Inferior parietal cortex (tissue), 1 donor: ENCODE measurements at regions not wholly inside any gene's neighbourhood (a gene's known extent, or its start where the extent isn't known, plus 50 kb on each side); places are given as distances from the start of the nearest gene placed in this dataset.

ENCODE experiments used
- DNase-seq: peaks from one replicate; pipeline ENCODE4 v3.0.0-alpha.2; 2016; ENCODE audit errors: extremely low spot score

GRCh38 chr1:118736322-118736721 lies 251.8 kb downstream of the TBX15 start:
- DNase-seq = no peak

GRCh38 chr1:118717893-118718292 lies 270.2 kb downstream of the TBX15 start:
- DNase-seq = no peak

GRCh38 chr1:118716775-118717174 lies 271.4 kb downstream of the TBX15 start:
- DNase-seq = no peak

GRCh38 chr1:118711356-118711755 lies 276.8 kb downstream of the TBX15 start:
- no peak for DNase-seq

GRCh38 chr1:118698911-118699310 lies 289.2 kb downstream of the TBX15 start:
- DNase-seq = no peak

- DNase-seq = no peak
Observed at GRCh38 chr1:118692143-118692542, 296.0 kb downstream of the TBX15 start.

GRCh38 chr1:118688891-118689290 lies 299.3 kb downstream of the TBX15 start:
- no peak for DNase-seq

GRCh38 chr1:118661769-118662320 lies 326.3 kb downstream of the TBX15 start:
- DNase-seq = no peak

- no peak for DNase-seq
Observed at GRCh38 chr1:118660769-118661168, 327.4 kb downstream of the TBX15 start.

- no peak for DNase-seq
Observed at GRCh38 chr1:118659646-118660045, 328.5 kb downstream of the TBX15 start.

- DNase-seq = no peak
Observed at GRCh38 chr1:118650107-118650807, 337.9 kb downstream of the TBX15 start.

GRCh38 chr1:118649369-118650106 lies 338.6 kb downstream of the TBX15 start:
- no peak for DNase-seq

GRCh38 chr1:118636004-118636403 lies 352.1 kb downstream of the TBX15 start:
- DNase-seq = no peak

GRCh38 chr1:118627435-118627834 lies 360.7 kb downstream of the TBX15 start:
- DNase-seq = no peak

GRCh38 chr1:118621839-118622238 lies 366.3 kb downstream of the TBX15 start:
- DNase-seq = no peak

- DNase-seq = no peak
Observed at GRCh38 chr1:118618618-118619340, 369.4 kb downstream of the TBX15 start.

- no peak for DNase-seq
Observed at GRCh38 chr1:118617916-118618315, 370.2 kb downstream of the TBX15 start.

- DNase-seq = no peak
Observed at GRCh38 chr1:118615066-118615465, 373.1 kb downstream of the TBX15 start.

- DNase-seq = no peak
Observed at GRCh38 chr1:118589238-118589846, 398.8 kb downstream of the TBX15 start.

- no peak for DNase-seq
Observed at GRCh38 chr1:118588566-118588965, 399.6 kb downstream of the TBX15 start.

GRCh38 chr1:118578276-118578675 lies 393.2 kb upstream of the SPAG17 start:
- DNase-seq = no peak

GRCh38 chr1:118575060-118575459 lies 390.0 kb upstream of the SPAG17 start:
- no peak for DNase-seq
